OCI-LY1 (cell line): ENCODE measurements at regions not wholly inside any gene's neighbourhood (a gene's known extent, or its start where the extent isn't known, plus 50 kb on each side); places are given as distances from the start of the nearest gene placed in this dataset.

Experiments
- H2AFZ ChIP-seq: fragments of 200-600 bp; sonication (generic), shearing (Covaris generic); 2 replicates; pipeline ENCODE4 v1.6.0; 2014; ENCODE audit warnings: antibody characterized with exemption, mild to moderate bottlenecking, low read length
- H3F3A ChIP-seq: fragments of 200-600 bp; sonication (generic), shearing (Covaris generic); 2 replicates; pipeline ENCODE4 v1.6.0; 2014; ENCODE audit warnings: mild to moderate bottlenecking, antibody characterized with exemption, low read length, moderate library complexity; ENCODE audit not compliant: insufficient read depth
- H3K27ac ChIP-seq: fragments of 200-600 bp; sonication (generic); 2 replicates; pipeline ENCODE4 v1.5.1; 2014; ENCODE audit warnings: low read length, mixed run types, mild to moderate bottlenecking, low read depth; ENCODE audit not compliant: poor library complexity, severe bottlenecking
- H3K27me3 ChIP-seq: fragments of 200-600 bp; sonication (generic); 2 replicates; pipeline ENCODE4 v1.6.0; 2014; ENCODE audit warnings: antibody characterized with exemption, mild to moderate bottlenecking, low read length, moderate library complexity; ENCODE audit not compliant: insufficient read depth
- H3K36me3 ChIP-seq: fragments of 200-600 bp; sonication (generic); 2 replicates; pipeline ENCODE4 v1.6.1; 2014; ENCODE audit warnings: mild to moderate bottlenecking, antibody characterized with exemption, low read length, moderate library complexity, mixed read lengths; ENCODE audit not compliant: insufficient read depth
- H3K4me1 ChIP-seq: fragments of 200-600 bp; sonication (generic); 2 replicates; pipeline ENCODE4 v1.5.1; 2014; ENCODE audit warnings: mild to moderate bottlenecking, low read length, moderate library complexity; ENCODE audit not compliant: insufficient read depth, severe bottlenecking
- H3K4me2 ChIP-seq: fragments of 200-600 bp; sonication (generic), shearing (Covaris generic); 2 replicates; pipeline ENCODE4 v1.6.1; 2014; ENCODE audit warnings: low read length
- H3K4me3 ChIP-seq: fragments of 200-600 bp; sonication (generic); 2 replicates; pipeline ENCODE4 v1.5.1; 2014; ENCODE audit warnings: low read length, low read depth, mild to moderate bottlenecking, mixed read lengths; ENCODE audit not compliant: poor library complexity, severe bottlenecking
- H3K79me2 ChIP-seq: fragments of 200-600 bp; shearing (Covaris generic); 2 replicates; pipeline ENCODE4 v1.6.1; 2016; ENCODE audit warnings: mixed run types, low read length, mixed read lengths; ENCODE audit not compliant: insufficient read depth
- H3K9ac ChIP-seq: fragments of 200-600 bp; sonication (generic), shearing (Covaris generic); 2 replicates; pipeline ENCODE4 v1.6.1; 2014; ENCODE audit warnings: mild to moderate bottlenecking, low read length, mixed read lengths
- H3K9me2 ChIP-seq: fragments of 200-600 bp; sonication (generic), shearing (Covaris generic); 2 replicates; pipeline ENCODE4 v1.6.1; 2014; ENCODE audit warnings: low read depth, mild to moderate bottlenecking, low read length, mixed read lengths
- H3K9me3 ChIP-seq: fragments of 200-600 bp; shearing (Covaris generic); 2 replicates; pipeline ENCODE4 v1.6.1; 2014; ENCODE audit warnings: low read length, mixed read lengths
- H4K20me1 ChIP-seq: fragments of 200-600 bp; sonication (generic), shearing (Covaris generic); 2 replicates; pipeline ENCODE4 v1.6.0; 2016; ENCODE audit warnings: mild to moderate bottlenecking, low read length; ENCODE audit not compliant: insufficient read depth
- EZH2 ChIP-seq: fragments of 200-600 bp; sonication (generic), shearing (Covaris generic); IDR thresholded peaks from 2 replicates; pipeline ENCODE4 v1.8.0; 2017; ENCODE audit warnings: borderline replicate concordance, mixed run types, mild to moderate bottlenecking, antibody characterized with exemption, low read length, moderate library complexity, mixed read lengths
- TF ChIP-seq, protein P1 (sequence below): fragments of 200-600 bp; sonication (generic), shearing (Covaris generic); IDR thresholded peaks from 2 replicates; pipeline ENCODE4 v1.5.1; 2017; ENCODE audit warnings: mild to moderate bottlenecking, antibody characterized with exemption, low read length, moderate library complexity, mixed read lengths

DNA sequence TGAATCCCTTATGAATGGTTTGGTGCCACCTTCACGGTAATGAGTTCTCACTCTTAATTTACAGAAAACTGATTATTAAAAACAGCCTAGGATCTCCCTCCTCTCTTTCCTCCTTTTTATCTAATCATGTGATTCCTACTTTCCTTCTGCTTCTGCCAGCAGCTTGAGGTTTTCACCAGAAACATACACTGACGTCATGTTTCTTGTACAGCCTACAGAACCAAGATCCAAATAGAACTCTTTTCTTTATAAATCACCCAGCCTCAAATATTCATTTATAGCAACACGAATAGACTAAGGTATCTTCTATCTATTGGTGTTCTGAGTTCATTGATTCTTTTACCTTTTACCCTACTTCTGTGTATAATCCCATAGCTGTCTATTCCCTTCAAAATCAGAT is 388.9 kb upstream of the CDH10 start:
- no peaks in the 10 kb centered on the region for H3K4me1 ChIP-seq
- no peaks in the 10 kb centered on the region for H3K9me2 ChIP-seq
- no peaks in the 10 kb centered on the region for H4K20me1 ChIP-seq

GRCh38 chr5:25029004-25029403 is 384.2 kb upstream of the CDH10 start:
- no peaks in the 10 kb centered on the region for H3K27me3 ChIP-seq
- H3K79me2 ChIP-seq = no peaks in the 10 kb centered on the region
- H3K36me3 ChIP-seq = no peaks in the 10 kb centered on the region
- no peak overlapping the region for H3K4me2 ChIP-seq
- H3K4me1 ChIP-seq = no peaks in the 10 kb centered on the region
- H3K9me2 ChIP-seq = no peaks in the 10 kb centered on the region
- H3K27ac ChIP-seq = no peak overlapping the region
- no peaks in the 10 kb centered on the region for H3K9me3 ChIP-seq
- no peak for TF ChIP-seq EZH2
- TF ChIP-seq, protein P1, sequence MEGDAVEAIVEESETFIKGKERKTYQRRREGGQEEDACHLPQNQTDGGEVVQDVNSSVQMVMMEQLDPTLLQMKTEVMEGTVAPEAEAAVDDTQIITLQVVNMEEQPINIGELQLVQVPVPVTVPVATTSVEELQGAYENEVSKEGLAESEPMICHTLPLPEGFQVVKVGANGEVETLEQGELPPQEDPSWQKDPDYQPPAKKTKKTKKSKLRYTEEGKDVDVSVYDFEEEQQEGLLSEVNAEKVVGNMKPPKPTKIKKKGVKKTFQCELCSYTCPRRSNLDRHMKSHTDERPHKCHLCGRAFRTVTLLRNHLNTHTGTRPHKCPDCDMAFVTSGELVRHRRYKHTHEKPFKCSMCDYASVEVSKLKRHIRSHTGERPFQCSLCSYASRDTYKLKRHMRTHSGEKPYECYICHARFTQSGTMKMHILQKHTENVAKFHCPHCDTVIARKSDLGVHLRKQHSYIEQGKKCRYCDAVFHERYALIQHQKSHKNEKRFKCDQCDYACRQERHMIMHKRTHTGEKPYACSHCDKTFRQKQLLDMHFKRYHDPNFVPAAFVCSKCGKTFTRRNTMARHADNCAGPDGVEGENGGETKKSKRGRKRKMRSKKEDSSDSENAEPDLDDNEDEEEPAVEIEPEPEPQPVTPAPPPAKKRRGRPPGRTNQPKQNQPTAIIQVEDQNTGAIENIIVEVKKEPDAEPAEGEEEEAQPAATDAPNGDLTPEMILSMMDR = no peak
- no peak overlapping the region for H3K9ac ChIP-seq
- no peaks in the 10 kb centered on the region for H3F3A ChIP-seq
- no peak overlapping the region for H3K4me3 ChIP-seq
- H4K20me1 ChIP-seq = no peaks in the 10 kb centered on the region
- H2AFZ ChIP-seq = no peak overlapping the region

More for the DNA sequence above, 388.9 kb upstream of the CDH10 start:
- Histone ChIP-seq H3K36me3 (no peaks in the 10 kb centered on the region), H3K27ac (no peak overlapping the region), H3K9ac (no peak overlapping the region), H3K4me3 (no peak overlapping the region), H3K9me3 (no peaks in the 10 kb centered on the region), H3F3A (no peaks in the 10 kb centered on the region), H2AFZ (no peak overlapping the region), H3K79me2 (no peaks in the 10 kb centered on the region), H3K27me3 (no peaks in the 10 kb centered on the region), H3K4me2 (no peak overlapping the region)
- TF ChIP-seq, protein P1 = no peak
- TF ChIP-seq EZH2 = no peak

DNA sequence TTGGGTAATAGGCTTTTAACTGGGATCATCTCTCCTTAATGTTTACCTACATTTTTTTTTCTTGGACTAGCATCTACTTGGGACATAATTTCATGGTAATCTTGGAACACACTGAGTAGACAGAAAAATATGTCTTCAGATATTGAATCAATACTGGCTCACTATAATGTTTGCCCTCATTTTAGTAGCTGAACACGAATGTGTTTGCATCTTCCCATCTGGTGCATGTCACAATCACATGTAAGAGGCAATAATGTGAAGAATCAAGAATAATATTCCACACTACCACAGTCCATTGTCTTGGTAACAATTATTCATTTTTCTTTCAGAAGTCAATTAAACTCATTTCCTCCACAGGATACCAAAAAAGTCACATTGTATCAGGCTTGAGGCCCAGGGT is 382.7 kb upstream of the CDH10 start:
- Histone ChIP-seq H3K9ac (no peak overlapping the region), H3K4me2 (no peak overlapping the region), H3K36me3 (no peaks in the 10 kb centered on the region), H3K9me2 (no peaks in the 10 kb centered on the region), H3K4me3 (no peak overlapping the region), H3K27ac (no peak overlapping the region), H3F3A (no peaks in the 10 kb centered on the region), H3K9me3 (no peaks in the 10 kb centered on the region), H3K79me2 (no peaks in the 10 kb centered on the region), H3K27me3 (no peaks in the 10 kb centered on the region), H3K4me1 (no peaks in the 10 kb centered on the region), H4K20me1 (no peaks in the 10 kb centered on the region), H2AFZ (no peak overlapping the region)
- TF ChIP-seq, protein P1 = no peak
- no peak for TF ChIP-seq EZH2
